ENCODE measurements at regions not wholly inside any gene's neighbourhood (a gene's known extent, or its start where the extent isn't known, plus 50 kb on each side); places are given as distances from the start of the nearest gene placed in this dataset.

DNA sequence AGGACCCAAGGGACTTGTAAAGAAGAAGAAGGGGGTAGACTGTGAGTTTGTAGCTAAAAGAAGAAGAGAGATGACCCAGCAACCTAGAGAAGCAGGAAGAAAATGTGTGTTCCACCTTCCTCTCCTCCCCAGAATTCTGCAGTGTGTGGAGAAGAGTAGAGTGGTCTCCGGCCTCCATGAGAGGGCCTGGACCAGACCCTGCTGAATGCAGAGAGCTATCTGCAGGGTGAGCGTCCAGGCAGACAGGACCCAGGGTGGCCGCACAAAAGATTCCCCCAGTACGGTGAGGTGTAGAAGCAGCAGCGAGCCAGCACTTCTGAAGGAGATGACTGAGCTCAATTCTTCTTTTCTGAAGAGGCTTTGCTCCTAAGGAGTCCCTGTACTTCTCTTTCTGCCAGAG is 239.7 kb upstream of the ANKRD30A start:
- no peaks in the 10 kb centered on the region for H3K27me3 ChIP-seq (replicated peaks in 1 of 2; ENCODE audit: control insufficient read depth in 2 of 2, insufficient read depth in 2 of 2, low read length in 1 of 2)
- H3K9me3 ChIP-seq (replicated peaks; ENCODE audit: control insufficient read depth, insufficient read depth, low read length) = no peaks in the 10 kb centered on the region
- SMC1A ChIA-PET (ENCODE audit: uncharacterized antibody, unreplicated experiment) = interaction anchor here (1.0 kb wide), 1 partner anchor 610 kb away, joined by 3 read pairs; no protein-coding TSS in a partner anchor
- CTCF ChIA-PET = interaction anchor here (1.4 kb wide), 1 partner anchor 1251 kb away, joined by 5 read pairs; no protein-coding TSS in a partner anchor
- no peaks in the 10 kb centered on the region for H3K36me3 ChIP-seq (ENCODE audit: control insufficient read depth in 2 of 2, insufficient read depth in 2 of 2, low read length in 1 of 2)
- H3K4me2 ChIP-seq (ENCODE audit: control insufficient read depth, insufficient read depth) = no peak overlapping the region
- POLR2A ChIA-PET = no interaction called here
- no peak for ATAC-seq
- H3K79me2 ChIP-seq (ENCODE audit: control insufficient read depth, insufficient read depth, low read length) = no peaks in the 10 kb centered on the region
- 44% methylated on average over 5 of the region's 5 CpGs for WGBS (ENCODE audit: insufficient coverage, insufficient replicate concordance, low lambda C conversion rate, missing lambda C conversion rate)
- BruUV-seq (replicated peaks) = no TSS peak
- no peak overlapping the region for H2AFZ ChIP-seq (ENCODE audit: control insufficient read depth, low read depth, low read length)
- H3K9ac ChIP-seq (ENCODE audit: control insufficient read depth, insufficient read depth, low read length) = no peak overlapping the region
- intact Hi-C loops (cut with micrococcal nuclease; ENCODE audit: unreplicated experiment) (loop anchor here (10.0 kb wide), 1 partner anchor 1479 kb away; no protein-coding TSS in a partner anchor), in situ Hi-C loops (cut with MboI) (loop anchor here (10.0 to 25.0 kb wide), 4 partner anchors 1052 to 1761 kb away; partner anchors contain the start of gene CREM)
- no peak for DNase-seq (ENCODE audit: low read depth, low spot score)
- H3K27ac ChIP-seq (ENCODE audit: control insufficient read depth, insufficient read depth) = no peak overlapping the region
- no peak for FAIRE-seq
- no peak overlapping the region for H3K4me3 ChIP-seq
- RAD21 ChIA-PET (ENCODE audit: unreplicated experiment) = no interaction called here
- no peaks in the 10 kb centered on the region for H4K20me1 ChIP-seq (ENCODE audit: control insufficient read depth, insufficient read depth)
- H3K4me1 ChIP-seq (ENCODE audit: control insufficient read depth, insufficient read depth, low read length) = no peaks in the 10 kb centered on the region
- TF ChIP-seq CHD1 (IDR thresholded peaks at IDR 0.05; ENCODE audit: low read depth, low read length) (no peak), RAD21 (IDR thresholded peaks at IDR 0.05; ENCODE audit: insufficient read depth, low read depth, low read length) (no peak), CREM (IDR thresholded peaks at IDR 0.05; ENCODE audit: low read depth) (no peak), MYC (IDR thresholded peaks at IDR 0.05; ENCODE audit: insufficient read depth, insufficient read length, insufficient replicate concordance, low read length, severe bottlenecking) (no peak), EED (IDR thresholded peaks at IDR 0.05; ENCODE audit: low read depth) (no peak), PAX5 (IDR thresholded peaks at IDR 0.05; ENCODE audit: borderline replicate concordance, low read depth, low read length) (no peak), MEF2B (IDR thresholded peaks at IDR 0.05; ENCODE audit: partially characterized antibody, poor library complexity, severe bottlenecking) (no peak), CEBPB (IDR thresholded peaks at IDR 0.05; ENCODE audit: borderline replicate concordance in 1 of 2, low read depth in 2 of 2, low read length in 2 of 2) (no peak), ZBED1 (IDR thresholded peaks at IDR 0.05; ENCODE audit: borderline replicate concordance) (no peak), STAT3 (IDR thresholded peaks at IDR 0.05; ENCODE audit: low read depth, low read length) (no peak), FOXK2 (IDR thresholded peaks at IDR 0.05) (no peak)
- TF ChIP-seq, protein P1, sequence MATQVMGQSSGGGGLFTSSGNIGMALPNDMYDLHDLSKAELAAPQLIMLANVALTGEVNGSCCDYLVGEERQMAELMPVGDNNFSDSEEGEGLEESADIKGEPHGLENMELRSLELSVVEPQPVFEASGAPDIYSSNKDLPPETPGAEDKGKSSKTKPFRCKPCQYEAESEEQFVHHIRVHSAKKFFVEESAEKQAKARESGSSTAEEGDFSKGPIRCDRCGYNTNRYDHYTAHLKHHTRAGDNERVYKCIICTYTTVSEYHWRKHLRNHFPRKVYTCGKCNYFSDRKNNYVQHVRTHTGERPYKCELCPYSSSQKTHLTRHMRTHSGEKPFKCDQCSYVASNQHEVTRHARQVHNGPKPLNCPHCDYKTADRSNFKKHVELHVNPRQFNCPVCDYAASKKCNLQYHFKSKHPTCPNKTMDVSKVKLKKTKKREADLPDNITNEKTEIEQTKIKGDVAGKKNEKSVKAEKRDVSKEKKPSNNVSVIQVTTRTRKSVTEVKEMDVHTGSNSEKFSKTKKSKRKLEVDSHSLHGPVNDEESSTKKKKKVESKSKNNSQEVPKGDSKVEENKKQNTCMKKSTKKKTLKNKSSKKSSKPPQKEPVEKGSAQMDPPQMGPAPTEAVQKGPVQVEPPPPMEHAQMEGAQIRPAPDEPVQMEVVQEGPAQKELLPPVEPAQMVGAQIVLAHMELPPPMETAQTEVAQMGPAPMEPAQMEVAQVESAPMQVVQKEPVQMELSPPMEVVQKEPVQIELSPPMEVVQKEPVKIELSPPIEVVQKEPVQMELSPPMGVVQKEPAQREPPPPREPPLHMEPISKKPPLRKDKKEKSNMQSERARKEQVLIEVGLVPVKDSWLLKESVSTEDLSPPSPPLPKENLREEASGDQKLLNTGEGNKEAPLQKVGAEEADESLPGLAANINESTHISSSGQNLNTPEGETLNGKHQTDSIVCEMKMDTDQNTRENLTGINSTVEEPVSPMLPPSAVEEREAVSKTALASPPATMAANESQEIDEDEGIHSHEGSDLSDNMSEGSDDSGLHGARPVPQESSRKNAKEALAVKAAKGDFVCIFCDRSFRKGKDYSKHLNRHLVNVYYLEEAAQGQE (IDR thresholded peaks at IDR 0.05; ENCODE audit: low read depth, low read length) = no peak
- TF ChIP-seq, protein P2, sequence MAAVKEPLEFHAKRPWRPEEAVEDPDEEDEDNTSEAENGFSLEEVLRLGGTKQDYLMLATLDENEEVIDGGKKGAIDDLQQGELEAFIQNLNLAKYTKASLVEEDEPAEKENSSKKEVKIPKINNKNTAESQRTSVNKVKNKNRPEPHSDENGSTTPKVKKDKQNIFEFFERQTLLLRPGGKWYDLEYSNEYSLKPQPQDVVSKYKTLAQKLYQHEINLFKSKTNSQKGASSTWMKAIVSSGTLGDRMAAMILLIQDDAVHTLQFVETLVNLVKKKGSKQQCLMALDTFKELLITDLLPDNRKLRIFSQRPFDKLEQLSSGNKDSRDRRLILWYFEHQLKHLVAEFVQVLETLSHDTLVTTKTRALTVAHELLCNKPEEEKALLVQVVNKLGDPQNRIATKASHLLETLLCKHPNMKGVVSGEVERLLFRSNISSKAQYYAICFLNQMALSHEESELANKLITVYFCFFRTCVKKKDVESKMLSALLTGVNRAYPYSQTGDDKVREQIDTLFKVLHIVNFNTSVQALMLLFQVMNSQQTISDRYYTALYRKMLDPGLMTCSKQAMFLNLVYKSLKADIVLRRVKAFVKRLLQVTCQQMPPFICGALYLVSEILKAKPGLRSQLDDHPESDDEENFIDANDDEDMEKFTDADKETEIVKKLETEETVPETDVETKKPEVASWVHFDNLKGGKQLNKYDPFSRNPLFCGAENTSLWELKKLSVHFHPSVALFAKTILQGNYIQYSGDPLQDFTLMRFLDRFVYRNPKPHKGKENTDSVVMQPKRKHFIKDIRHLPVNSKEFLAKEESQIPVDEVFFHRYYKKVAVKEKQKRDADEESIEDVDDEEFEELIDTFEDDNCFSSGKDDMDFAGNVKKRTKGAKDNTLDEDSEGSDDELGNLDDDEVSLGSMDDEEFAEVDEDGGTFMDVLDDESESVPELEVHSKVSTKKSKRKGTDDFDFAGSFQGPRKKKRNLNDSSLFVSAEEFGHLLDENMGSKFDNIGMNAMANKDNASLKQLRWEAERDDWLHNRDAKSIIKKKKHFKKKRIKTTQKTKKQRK (IDR thresholded peaks at IDR 0.05; ENCODE audit: low read depth, low read length) = no peak
- TF ChIP-seq, protein P3, sequence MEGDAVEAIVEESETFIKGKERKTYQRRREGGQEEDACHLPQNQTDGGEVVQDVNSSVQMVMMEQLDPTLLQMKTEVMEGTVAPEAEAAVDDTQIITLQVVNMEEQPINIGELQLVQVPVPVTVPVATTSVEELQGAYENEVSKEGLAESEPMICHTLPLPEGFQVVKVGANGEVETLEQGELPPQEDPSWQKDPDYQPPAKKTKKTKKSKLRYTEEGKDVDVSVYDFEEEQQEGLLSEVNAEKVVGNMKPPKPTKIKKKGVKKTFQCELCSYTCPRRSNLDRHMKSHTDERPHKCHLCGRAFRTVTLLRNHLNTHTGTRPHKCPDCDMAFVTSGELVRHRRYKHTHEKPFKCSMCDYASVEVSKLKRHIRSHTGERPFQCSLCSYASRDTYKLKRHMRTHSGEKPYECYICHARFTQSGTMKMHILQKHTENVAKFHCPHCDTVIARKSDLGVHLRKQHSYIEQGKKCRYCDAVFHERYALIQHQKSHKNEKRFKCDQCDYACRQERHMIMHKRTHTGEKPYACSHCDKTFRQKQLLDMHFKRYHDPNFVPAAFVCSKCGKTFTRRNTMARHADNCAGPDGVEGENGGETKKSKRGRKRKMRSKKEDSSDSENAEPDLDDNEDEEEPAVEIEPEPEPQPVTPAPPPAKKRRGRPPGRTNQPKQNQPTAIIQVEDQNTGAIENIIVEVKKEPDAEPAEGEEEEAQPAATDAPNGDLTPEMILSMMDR (IDR thresholded peaks at IDR 0.05 in 2 of 3, conservative IDR thresholded peaks at IDR 0.05 in 1 of 3; ENCODE audit: control insufficient read depth in 2 of 3, extremely low read depth in 1 of 3, insufficient read depth in 1 of 3, low read depth in 3 of 3, low read length in 3 of 3) = no peak
- TF ChIP-seq, protein P4, sequence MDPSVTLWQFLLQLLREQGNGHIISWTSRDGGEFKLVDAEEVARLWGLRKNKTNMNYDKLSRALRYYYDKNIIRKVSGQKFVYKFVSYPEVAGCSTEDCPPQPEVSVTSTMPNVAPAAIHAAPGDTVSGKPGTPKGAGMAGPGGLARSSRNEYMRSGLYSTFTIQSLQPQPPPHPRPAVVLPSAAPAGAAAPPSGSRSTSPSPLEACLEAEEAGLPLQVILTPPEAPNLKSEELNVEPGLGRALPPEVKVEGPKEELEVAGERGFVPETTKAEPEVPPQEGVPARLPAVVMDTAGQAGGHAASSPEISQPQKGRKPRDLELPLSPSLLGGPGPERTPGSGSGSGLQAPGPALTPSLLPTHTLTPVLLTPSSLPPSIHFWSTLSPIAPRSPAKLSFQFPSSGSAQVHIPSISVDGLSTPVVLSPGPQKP (IDR thresholded peaks at IDR 0.05; ENCODE audit: low read depth, low read length) = no peak
